ENCODE measurements at regions not wholly inside any gene's neighbourhood (a gene's known extent, or its start where the extent isn't known, plus 50 kb on each side); places are given as distances from the start of the nearest gene placed in this dataset.

DNA sequence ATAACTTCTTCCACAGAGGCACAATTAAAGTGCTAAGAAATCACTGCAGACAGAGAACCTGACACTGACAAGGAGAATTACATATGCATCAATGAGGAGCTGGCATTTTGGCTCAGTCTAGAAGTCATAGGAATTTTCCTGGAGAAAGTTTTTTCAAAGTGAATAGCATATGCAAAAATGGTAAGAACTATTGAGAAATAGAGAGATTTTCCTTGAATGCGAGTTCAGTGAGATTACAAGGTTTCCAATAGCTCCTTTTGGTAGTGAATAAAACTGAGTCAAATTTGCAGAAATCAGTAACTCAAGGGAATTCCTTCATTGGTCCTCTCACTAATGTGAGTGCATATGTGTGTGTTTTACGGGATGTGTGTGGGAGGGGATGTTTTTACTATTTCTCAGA lies 557.5 kb downstream of the PPARGC1A start:
- TF ChIP-seq, protein P1, sequence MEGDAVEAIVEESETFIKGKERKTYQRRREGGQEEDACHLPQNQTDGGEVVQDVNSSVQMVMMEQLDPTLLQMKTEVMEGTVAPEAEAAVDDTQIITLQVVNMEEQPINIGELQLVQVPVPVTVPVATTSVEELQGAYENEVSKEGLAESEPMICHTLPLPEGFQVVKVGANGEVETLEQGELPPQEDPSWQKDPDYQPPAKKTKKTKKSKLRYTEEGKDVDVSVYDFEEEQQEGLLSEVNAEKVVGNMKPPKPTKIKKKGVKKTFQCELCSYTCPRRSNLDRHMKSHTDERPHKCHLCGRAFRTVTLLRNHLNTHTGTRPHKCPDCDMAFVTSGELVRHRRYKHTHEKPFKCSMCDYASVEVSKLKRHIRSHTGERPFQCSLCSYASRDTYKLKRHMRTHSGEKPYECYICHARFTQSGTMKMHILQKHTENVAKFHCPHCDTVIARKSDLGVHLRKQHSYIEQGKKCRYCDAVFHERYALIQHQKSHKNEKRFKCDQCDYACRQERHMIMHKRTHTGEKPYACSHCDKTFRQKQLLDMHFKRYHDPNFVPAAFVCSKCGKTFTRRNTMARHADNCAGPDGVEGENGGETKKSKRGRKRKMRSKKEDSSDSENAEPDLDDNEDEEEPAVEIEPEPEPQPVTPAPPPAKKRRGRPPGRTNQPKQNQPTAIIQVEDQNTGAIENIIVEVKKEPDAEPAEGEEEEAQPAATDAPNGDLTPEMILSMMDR (IDR thresholded peaks at IDR 0.05; ENCODE audit: low read depth, low read length): no peak
- no peak overlapping the region for H3K4me3 ChIP-seq (ENCODE audit: low read depth, low read length)

DNA sequence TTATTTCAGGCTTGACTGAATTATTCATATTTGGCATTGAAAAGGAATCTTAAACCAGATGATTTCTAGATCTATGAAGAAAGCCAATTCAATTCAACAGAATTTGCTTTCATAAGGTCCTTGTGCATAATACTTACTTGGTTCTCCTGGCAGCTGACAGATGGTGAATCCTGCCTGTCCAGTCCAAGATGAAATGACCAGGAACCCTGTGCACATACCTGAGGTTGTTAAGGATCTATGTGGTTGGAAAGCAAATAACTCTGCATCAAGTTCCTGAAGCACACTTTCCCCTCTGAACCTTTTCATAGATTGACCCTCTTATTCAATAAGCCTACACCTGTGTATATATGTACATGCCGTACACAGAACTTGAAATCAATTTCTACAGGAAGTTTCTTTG lies 562.7 kb downstream of the PPARGC1A start:
- H3K4me3 ChIP-seq (ENCODE audit: low read depth, low read length): no peak overlapping the region
- TF ChIP-seq, protein P1 (IDR thresholded peaks at IDR 0.05; ENCODE audit: low read depth, low read length): no peak

DNA sequence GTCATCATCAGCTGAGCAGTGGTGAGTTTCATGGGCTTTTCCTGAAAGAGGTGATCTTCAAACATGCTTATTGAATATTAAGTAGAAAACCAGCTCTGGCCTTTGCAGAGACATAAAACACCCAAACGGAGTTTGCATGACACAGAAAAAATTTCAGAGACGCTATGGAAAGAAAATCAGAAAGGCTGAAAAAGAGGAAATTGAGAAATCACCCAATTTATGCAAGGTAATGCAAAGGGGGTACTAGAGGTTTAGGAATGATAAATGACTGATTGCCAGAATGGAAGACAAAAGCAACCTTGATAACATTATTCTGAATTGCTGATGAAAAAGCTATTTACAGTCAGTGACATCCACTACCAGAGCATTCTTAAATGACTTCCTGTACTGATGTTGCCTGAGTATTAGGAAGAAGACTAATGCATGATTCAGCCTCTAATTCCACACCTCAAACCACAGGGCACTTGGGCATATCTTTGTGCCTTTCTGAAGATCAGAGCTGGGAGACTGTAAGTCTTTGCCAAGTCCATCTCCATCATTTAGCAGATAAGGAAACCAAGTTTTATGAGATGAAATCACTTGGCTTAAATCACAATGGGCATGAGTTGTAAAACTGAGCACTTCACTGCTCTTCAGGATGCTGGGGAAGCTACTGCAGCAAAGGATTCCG lies 565.7 kb downstream of the PPARGC1A start:
- TF ChIP-seq, protein P1 (IDR thresholded peaks at IDR 0.05; ENCODE audit: low read depth, low read length): no peak
- H3K4me3 ChIP-seq (ENCODE audit: low read depth, low read length): no peak overlapping the region

DNA sequence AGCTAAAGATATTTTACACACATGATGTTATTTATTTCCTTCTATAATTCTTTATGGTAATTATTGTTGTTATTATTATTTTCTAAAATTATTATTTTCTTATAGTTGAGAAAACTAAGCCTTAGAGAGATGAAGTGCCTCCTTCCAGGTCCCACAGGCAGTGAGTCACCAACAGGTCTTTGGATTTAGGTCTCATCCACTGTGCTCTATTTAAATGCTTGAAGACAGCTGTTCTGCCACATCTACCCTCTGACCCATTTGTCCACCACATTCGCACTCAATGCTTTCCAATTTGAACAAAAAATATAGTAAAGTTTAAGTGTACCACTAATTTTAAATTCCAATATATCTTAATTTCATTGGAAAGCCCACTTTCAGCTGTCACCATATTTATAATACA lies 566.4 kb downstream of the PPARGC1A start:
- TF ChIP-seq, protein P1 (IDR thresholded peaks at IDR 0.05; ENCODE audit: low read depth, low read length): no peak
- H3K4me3 ChIP-seq (ENCODE audit: low read depth, low read length): no peak overlapping the region

DNA sequence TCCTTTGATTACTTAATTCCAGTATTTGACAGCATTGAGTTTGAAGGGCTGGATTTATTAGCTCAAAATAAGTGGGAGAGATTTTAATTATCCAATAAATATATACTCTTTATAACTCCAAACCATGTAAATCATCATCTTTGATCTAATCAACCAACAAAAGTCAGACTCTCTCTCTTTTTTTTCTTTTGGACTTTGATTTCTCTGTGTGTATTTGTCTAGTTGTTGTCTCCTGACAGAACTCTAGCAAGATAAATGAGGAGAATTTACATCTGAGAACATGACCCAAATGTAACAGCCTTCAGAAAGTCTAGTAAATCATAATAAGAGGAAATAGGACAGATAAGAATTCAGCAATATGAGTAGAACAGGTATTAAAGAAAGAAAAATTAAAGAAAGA lies 567.1 kb downstream of the PPARGC1A start:
- no peak overlapping the region for H3K4me3 ChIP-seq (ENCODE audit: low read depth, low read length)
- TF ChIP-seq, protein P1 (IDR thresholded peaks at IDR 0.05; ENCODE audit: low read depth, low read length): no peak

DNA sequence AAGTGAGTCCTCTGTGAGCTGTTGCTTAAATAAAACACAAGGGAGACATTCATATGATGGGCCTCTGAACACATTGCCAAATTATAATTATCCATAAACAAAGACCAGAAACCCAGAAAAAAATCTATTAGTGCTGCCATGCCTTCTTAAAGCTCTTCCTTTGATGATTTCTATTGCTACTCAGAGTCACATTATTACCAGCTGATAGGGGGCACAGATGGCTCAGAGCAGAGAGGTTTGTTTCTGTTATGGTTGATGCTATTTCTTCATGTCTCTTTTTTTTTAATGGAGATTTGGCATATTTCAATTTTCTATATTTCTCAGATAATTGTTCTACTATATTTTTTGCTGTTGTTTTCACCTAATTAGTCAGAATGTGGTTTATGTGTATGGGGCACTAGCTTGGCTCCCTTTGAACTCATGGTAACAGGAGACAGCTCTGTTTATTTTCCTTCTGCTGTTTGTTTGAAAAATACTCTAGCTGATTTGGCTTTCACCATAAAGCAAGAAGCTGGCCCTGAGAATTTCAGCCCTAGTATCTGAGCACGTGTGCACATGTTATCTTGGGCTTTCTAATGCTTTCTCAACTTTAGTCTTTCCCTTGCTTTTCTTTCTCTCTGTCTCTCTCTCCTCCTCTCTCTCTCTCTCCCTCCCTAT lies 568.8 kb downstream of the PPARGC1A start:
- TF ChIP-seq, protein P1 (IDR thresholded peaks at IDR 0.05; ENCODE audit: low read depth, low read length): no peak
- no peak overlapping the region for H3K4me3 ChIP-seq (ENCODE audit: low read depth, low read length)

DNA sequence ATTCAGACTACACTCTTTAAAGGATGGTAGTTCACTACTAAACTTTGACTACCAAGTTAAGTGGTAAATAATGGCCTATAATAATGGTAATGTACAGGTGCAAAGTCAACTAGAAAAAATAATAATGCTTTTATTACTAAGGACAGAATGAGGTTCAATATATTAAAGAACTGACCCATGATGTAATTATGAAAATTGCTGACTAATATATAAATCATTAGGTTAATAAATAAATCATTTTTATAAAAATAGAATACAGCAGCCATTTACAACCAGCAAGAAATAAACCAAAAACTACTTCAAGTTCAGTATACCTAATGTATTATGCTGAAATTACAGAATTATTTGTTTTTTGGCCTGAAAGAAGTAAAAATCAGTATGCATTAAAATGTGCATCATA lies 577.2 kb downstream of the PPARGC1A start:
- TF ChIP-seq, protein P1 (IDR thresholded peaks at IDR 0.05; ENCODE audit: low read depth, low read length): no peak

More for the DNA sequence above, 577.2 kb downstream of the PPARGC1A start:
- H3K4me3 ChIP-seq (ENCODE audit: low read depth, low read length): no peak overlapping the region
